SU-DHL-6 (cell line): ENCODE measurements at regions not wholly inside any gene's neighbourhood (a gene's known extent, or its start where the extent isn't known, plus 50 kb on each side); places are given as distances from the start of the nearest gene placed in this dataset.

Source experiments
- CTCF ChIP-seq: fragments of 200-600 bp; sonication (generic); IDR thresholded peaks from one replicate; pipeline ENCODE4 v1.5.1; 2017; ENCODE audit warnings: antibody characterized with exemption, mild to moderate bottlenecking, low read length, moderate library complexity; ENCODE audit not compliant: insufficient read depth, poor library complexity, severe bottlenecking
- EZH2phosphoT487 ChIP-seq: fragments of 200-600 bp; sonication (generic), shearing (Covaris generic); conservative IDR thresholded peaks from 2 replicates; pipeline ENCODE4 v1.6.1; 2018; ENCODE audit warnings: mild to moderate bottlenecking, antibody characterized with exemption, low read length, moderate library complexity, mixed read lengths

- TF ChIP-seq CTCF (no peak), EZH2phosphoT487 (no peak)
Observed at GRCh38 chr7:88431882-88432281, 125.2 kb upstream of the STEAP4 start.
